HFF-Myc (cell line): ENCODE measurements at regions not wholly inside any gene's neighbourhood (a gene's known extent, or its start where the extent isn't known, plus 50 kb on each side); places are given as distances from the start of the nearest gene placed in this dataset.

ENCODE experiments used
- DNase-seq: peaks from one replicate; pipeline ENCODE4 v3.0.0-alpha.2; 2011; ENCODE audit warnings: low read depth; ENCODE audit errors: extremely low read depth
- H3K4me3 ChIP-seq: replicated peaks from 2 replicates; pipeline ENCODE4 v1.5.1; 2011; ENCODE audit warnings: low read depth, mild to moderate bottlenecking, control low read depth, low read length
- CTCF ChIP-seq: IDR thresholded peaks from 2 replicates; pipeline ENCODE4 v1.5.1; 2012; ENCODE audit warnings: mild to moderate bottlenecking, low read depth, low read length, control low read depth; ENCODE audit errors: missing control alignments

GRCh38 chr1:5485436-5485835, 506.8 kb downstream of the NPHP4 start:
- no peak for TF ChIP-seq CTCF
- no peak overlapping the region for H3K4me3 ChIP-seq
- no peak for DNase-seq

- no peak for DNase-seq
- no peak for TF ChIP-seq CTCF
- no peak overlapping the region for H3K4me3 ChIP-seq
Observed at GRCh38 chr1:5484451-5485165, 507.6 kb downstream of the NPHP4 start.

GRCh38 chr1:5481889-5482288, 510.3 kb downstream of the NPHP4 start:
- TF ChIP-seq CTCF: no peak
- DNase-seq: no peak
- no peak overlapping the region for H3K4me3 ChIP-seq

- DNase-seq: no peak
- no peak overlapping the region for H3K4me3 ChIP-seq
- no peak for TF ChIP-seq CTCF
Observed at GRCh38 chr1:5480906-5481305, 511.3 kb downstream of the NPHP4 start.

- TF ChIP-seq CTCF: no peak
- no peak for DNase-seq
- H3K4me3 ChIP-seq: no peak overlapping the region
Observed at GRCh38 chr1:5479876-5480646, 512.2 kb downstream of the NPHP4 start.

GRCh38 chr1:5478961-5479360, 513.3 kb downstream of the NPHP4 start:
- no peak for TF ChIP-seq CTCF
- H3K4me3 ChIP-seq: no peak overlapping the region
- DNase-seq: no peak
